Esophagus muscularis mucosa (tissue), 4 donors: ENCODE measurements at regions not wholly inside any gene's neighbourhood (a gene's known extent, or its start where the extent isn't known, plus 50 kb on each side); places are given as distances from the start of the nearest gene placed in this dataset.

Source experiments
- DNase-seq: peaks from one replicate; pipeline ENCODE4 v3.0.0-alpha.2; 2017; ENCODE audit errors: extremely low spot score
- H3K27ac ChIP-seq, 4 donors: fragments of 200-600 bp; sonication (generic); replicated peaks in 1 of 4; 1 replicate in 3 of 4; 2 replicates in 1 of 4; pipeline ENCODE4 v1.5.1; 2016 to 2019; ENCODE audit warnings: mild to moderate bottlenecking in 1 of 4
- H3K27me3 ChIP-seq, 4 donors: fragments of 200-600 bp; sonication (generic); one replicate each; pipeline versions ENCODE4 v1.5.1 to v1.6.0; 2016 to 2019
- H3K36me3 ChIP-seq, 4 donors: fragments of 200-600 bp; sonication (generic); one replicate each; pipeline ENCODE4 v1.5.1; 2016 to 2019
- H3K4me1 ChIP-seq, 4 donors: fragments of 200-600 bp; sonication (generic); one replicate each; pipeline ENCODE4 v1.5.1; 2016 to 2019
- H3K4me3 ChIP-seq, 4 donors: fragments of 200-600 bp; sonication (generic); 1 replicate in 2 of 4; 2 replicates in 2 of 4; pipeline ENCODE4 v1.5.1; 2016 to 2019; ENCODE audit warnings: mild to moderate bottlenecking in 4 of 4, moderate library complexity in 1 of 4
- H3K9me3 ChIP-seq, 4 donors: fragments of 200-600 bp; sonication (generic); 1 replicate in 3 of 4; 2 replicates in 1 of 4; pipeline ENCODE4 v1.5.1; 2016 to 2019
- CTCF ChIP-seq, 3 experiments: fragments of 200-600 bp in 2 of 3; fragments of 450-650 bp in 1 of 3; sonication (generic) in 2 of 3; IDR thresholded peaks; one replicate each; pipeline ENCODE4 v1.5.1; 2017 to 2019; ENCODE audit warnings: antibody characterized with exemption in 3 of 3, mild to moderate bottlenecking in 2 of 3, moderate library complexity in 1 of 3
- EP300 ChIP-seq: sonication (generic); formaldehyde crosslinking; IDR thresholded peaks from one replicate; pipeline ENCODE4 v1.6.1; 2017; ENCODE audit warnings: antibody characterized with exemption
- POLR2A ChIP-seq: fragments of 450-650 bp; IDR thresholded peaks from one replicate; pipeline ENCODE4 v1.6.1; 2017; ENCODE audit warnings: antibody characterized with exemption, moderate library complexity, mild to moderate bottlenecking, low read depth
- POLR2AphosphoS5 ChIP-seq, 2 donors: sonication (generic); formaldehyde crosslinking; IDR thresholded peaks; one replicate each; pipeline ENCODE4 v1.6.1; 2017; ENCODE audit warnings: antibody characterized with exemption in 2 of 2
- WGBS: methylation state at CpG from one replicate; pipeline ENCODE4 v1.1.5; 2018; 5-methylcytosine and 5-hydroxymethylcytosine counted together
- intact Hi-C: fragments of 100-400 bp; cut with DNase I; formaldehyde crosslinking; loops from one replicate; pipeline ENCODE4 v1.15.1; 2023

GRCh38 chr3:146884721-146885120, 279.6 kb upstream of the PLSCR5 start:
- WGBS = 63% methylated on average over 4 of the region's 4 CpGs
- TF ChIP-seq EP300 (no peak), POLR2AphosphoS5 (IDR thresholded peaks at IDR 0.05) (no peak), CTCF (IDR thresholded peaks at IDR 0.05) (no peak), POLR2A (no peak)
- no peaks in the 10 kb centered on the region for H3K4me1 ChIP-seq

GRCh38 chr3:146884296-146884695, 279.1 kb upstream of the PLSCR5 start:
- Histone ChIP-seq H3K27ac (no peak overlapping the region), H3K27me3 (no peaks in the 10 kb centered on the region), H3K9me3 (no peaks in the 10 kb centered on the region), H3K36me3 (no peaks in the 10 kb centered on the region), H3K4me1 (no peaks in the 10 kb centered on the region), H3K4me3 (no peak overlapping the region)
- TF ChIP-seq CTCF (IDR thresholded peaks at IDR 0.05) = no peak
- TF ChIP-seq POLR2A = no peak
- no peak for TF ChIP-seq POLR2AphosphoS5 (IDR thresholded peaks at IDR 0.05)
- TF ChIP-seq EP300 = no peak
- no peak for DNase-seq
- 82% methylated on average over 2 of the region's 2 CpGs for WGBS
- intact Hi-C loops = no loop called here

More at GRCh38 chr3:146884721-146885120, 279.6 kb upstream of the PLSCR5 start:
- H3K9me3 ChIP-seq = no peaks in the 10 kb centered on the region
- no peak for DNase-seq
- H3K27ac ChIP-seq = no peak overlapping the region
- H3K4me3 ChIP-seq = no peak overlapping the region
- H3K27me3 ChIP-seq = no peaks in the 10 kb centered on the region
- intact Hi-C loops = no loop called here
- H3K36me3 ChIP-seq = no peaks in the 10 kb centered on the region

GRCh38 chr3:146883288-146883687, 278.1 kb upstream of the PLSCR5 start:
- H3K9me3 ChIP-seq = no peaks in the 10 kb centered on the region
- TF ChIP-seq CTCF (IDR thresholded peaks at IDR 0.05) (no peak), POLR2AphosphoS5 (IDR thresholded peaks at IDR 0.05) (no peak), EP300 (no peak), POLR2A (no peak)
- 53% methylated on average over 1 of the region's 1 CpG for WGBS
- no peak for DNase-seq
- intact Hi-C loops = no loop called here
- H3K4me1 ChIP-seq = no peaks in the 10 kb centered on the region
- H3K27ac ChIP-seq = no peak overlapping the region
- no peaks in the 10 kb centered on the region for H3K36me3 ChIP-seq
- H3K27me3 ChIP-seq = no peaks in the 10 kb centered on the region
- H3K4me3 ChIP-seq = no peak overlapping the region

- Histone ChIP-seq H3K4me3 (no peak overlapping the region), H3K4me1 (no peaks in the 10 kb centered on the region), H3K27me3 (no peaks in the 10 kb centered on the region), H3K36me3 (no peaks in the 10 kb centered on the region), H3K9me3 (no peaks in the 10 kb centered on the region), H3K27ac (no peak overlapping the region)
- WGBS = 48% methylated on average over 3 of the region's 3 CpGs
- intact Hi-C loops = no loop called here
- no peak for TF ChIP-seq CTCF (IDR thresholded peaks at IDR 0.05)
- no peak for TF ChIP-seq POLR2A
- no peak for DNase-seq
These were observed 277.0 kb upstream of the PLSCR5 start for GRCh38 chr3:146881966-146882760.

- 83% methylated on average over 6 of the region's 6 CpGs for WGBS
- no peaks in the 10 kb centered on the region for H3K9me3 ChIP-seq
- TF ChIP-seq POLR2A = no peak
- TF ChIP-seq EP300 = no peak
- TF ChIP-seq CTCF (IDR thresholded peaks at IDR 0.05) = no peak
- no peak for TF ChIP-seq POLR2AphosphoS5 (IDR thresholded peaks at IDR 0.05)
These were observed 276.2 kb upstream of the PLSCR5 start for GRCh38 chr3:146881356-146881755.

More at GRCh38 chr3:146881356-146881755, 276.2 kb upstream of the PLSCR5 start:
- Histone ChIP-seq H3K4me1 (no peaks in the 10 kb centered on the region), H3K27ac (no peak overlapping the region), H3K4me3 (no peak overlapping the region), H3K36me3 (no peaks in the 10 kb centered on the region), H3K27me3 (no peaks in the 10 kb centered on the region)
- DNase-seq = no peak
- intact Hi-C loops = no loop called here
